ENCODE measurements at regions not wholly inside any gene's neighbourhood (a gene's known extent, or its start where the extent isn't known, plus 50 kb on each side); places are given as distances from the start of the nearest gene placed in this dataset.

DNA sequence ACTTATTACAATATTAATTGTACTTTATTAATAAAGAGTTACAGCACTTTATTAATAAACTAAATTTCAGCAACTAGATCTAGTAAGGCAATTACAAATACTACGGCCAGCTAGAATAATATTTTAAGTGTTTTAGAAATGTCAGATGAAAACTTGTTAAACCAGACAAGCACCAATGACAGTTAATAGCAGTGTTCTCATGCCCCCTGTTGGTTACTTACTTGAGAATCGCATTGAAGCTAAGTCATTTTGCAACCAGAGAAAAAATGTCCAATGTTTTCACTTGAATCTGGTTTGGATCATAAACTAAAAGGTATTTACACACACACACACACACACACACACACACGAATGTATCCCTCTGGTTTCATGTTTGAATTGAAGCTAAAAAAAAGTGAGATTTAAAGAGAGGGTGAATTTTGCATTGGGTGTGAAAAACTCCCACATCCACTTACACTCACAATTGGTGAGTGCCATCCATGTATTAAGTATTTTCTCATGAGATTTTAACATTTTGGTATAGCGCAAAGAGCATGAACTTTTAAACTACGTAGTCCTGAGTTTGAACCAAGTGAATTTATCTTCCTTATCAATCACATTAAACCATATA lies 347.7 kb downstream of the ZBBX start:
- no peak for TF ChIP-seq TAF1 (IDR thresholded peaks at IDR 0.05; ENCODE audit: borderline replicate concordance, low read depth, low read length)
- no peak for TF ChIP-seq POLR2AphosphoS5 (IDR thresholded peaks at IDR 0.05; ENCODE audit: low read depth, low read length)

Data from GM12892 (cell line).